ENCODE measurements at regions not wholly inside any gene's neighbourhood (a gene's known extent, or its start where the extent isn't known, plus 50 kb on each side); places are given as distances from the start of the nearest gene placed in this dataset.

DNA sequence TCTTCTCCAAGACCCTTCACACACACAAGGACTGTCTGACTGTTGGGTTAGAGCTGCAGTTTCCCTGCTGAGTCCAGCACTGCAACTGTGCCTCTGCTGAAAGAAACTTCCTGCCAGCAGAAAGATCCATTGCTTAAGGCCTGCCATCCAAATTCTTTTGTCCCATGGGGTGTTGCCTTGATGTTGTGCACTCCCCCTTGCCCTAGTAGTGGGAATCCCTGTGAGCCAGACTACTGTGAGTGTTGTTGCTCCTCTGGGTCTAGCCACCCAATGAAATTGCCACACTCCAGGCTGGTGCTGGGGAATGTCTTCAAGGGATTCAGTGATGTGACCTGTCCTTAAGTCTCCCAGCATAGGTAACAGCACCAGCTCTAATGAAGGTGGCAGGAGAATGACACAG, 166.6 kb upstream of the PDE3A start:
- no peak for DNase-seq
- no peaks in the 10 kb centered on the region for H3K4me1 Mint-ChIP-seq
- no peak overlapping the region for H3K27ac Mint-ChIP-seq
- H3K27me3 Mint-ChIP-seq, result no peaks in the 10 kb centered on the region
- H3K36me3 Mint-ChIP-seq (ENCODE audit: low read depth), result no peaks in the 10 kb centered on the region
- H3K4me3 Mint-ChIP-seq, result no peak overlapping the region
- intact Hi-C loops (cut with micrococcal nuclease), result no loop called here
- H3K9me3 Mint-ChIP-seq, result peaks cover 4% of the 10 kb centered on the region

DNA sequence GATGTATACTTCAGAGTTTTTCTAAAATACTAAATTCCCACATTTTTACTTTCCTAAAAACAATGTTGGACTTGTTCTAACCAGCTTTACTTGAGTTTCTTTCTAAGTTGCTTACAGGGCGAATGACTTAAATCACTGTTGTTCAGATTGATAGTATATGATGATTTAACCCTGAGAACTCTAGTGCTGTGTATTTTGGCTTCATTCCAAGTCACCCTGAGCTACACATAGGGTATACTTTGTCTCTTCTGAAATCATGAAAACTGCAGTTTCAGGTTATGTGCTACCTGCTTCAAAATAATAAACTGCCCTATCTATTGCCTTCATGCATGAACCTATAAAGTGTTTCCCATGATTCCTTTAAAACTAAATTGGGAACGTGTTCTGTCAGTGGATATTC, 162.5 kb upstream of the PDE3A start:
- DNase-seq, result no peak
- no peaks in the 10 kb centered on the region for H3K4me1 Mint-ChIP-seq
- intact Hi-C loops (cut with micrococcal nuclease), result no loop called here
- H3K4me3 Mint-ChIP-seq, result no peak overlapping the region
- H3K36me3 Mint-ChIP-seq (ENCODE audit: low read depth), result no peaks in the 10 kb centered on the region
- no peak overlapping the region for H3K27ac Mint-ChIP-seq
- no peaks in the 10 kb centered on the region for H3K27me3 Mint-ChIP-seq
- H3K9me3 Mint-ChIP-seq, result no peaks in the 10 kb centered on the region

DNA sequence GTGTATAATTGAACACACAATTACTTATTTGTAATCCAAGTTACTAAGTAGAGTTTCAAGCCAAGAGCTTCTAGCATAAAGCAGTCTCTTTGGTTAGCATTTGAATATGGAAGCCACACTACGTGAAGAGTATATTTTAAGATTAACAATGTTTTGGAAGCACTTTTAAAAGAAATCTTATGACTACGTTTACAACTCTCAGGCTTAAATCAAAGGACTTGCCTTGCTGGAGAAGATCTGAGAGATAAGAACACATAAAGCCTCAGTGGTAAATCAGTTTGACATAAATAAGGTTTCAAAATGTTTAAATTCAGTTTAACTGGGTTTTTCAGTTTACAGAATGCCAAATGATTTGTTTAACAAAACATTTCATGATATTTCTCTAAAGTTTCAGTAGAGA, 161.9 kb upstream of the PDE3A start:
- H3K27me3 Mint-ChIP-seq, result no peaks in the 10 kb centered on the region
- no peak overlapping the region for H3K4me3 Mint-ChIP-seq
- no peaks in the 10 kb centered on the region for H3K4me1 Mint-ChIP-seq
- no peak for DNase-seq
- no peaks in the 10 kb centered on the region for H3K9me3 Mint-ChIP-seq
- H3K27ac Mint-ChIP-seq, result no peak overlapping the region
- H3K36me3 Mint-ChIP-seq (ENCODE audit: low read depth), result no peaks in the 10 kb centered on the region
- intact Hi-C loops (cut with micrococcal nuclease), result no loop called here

DNA sequence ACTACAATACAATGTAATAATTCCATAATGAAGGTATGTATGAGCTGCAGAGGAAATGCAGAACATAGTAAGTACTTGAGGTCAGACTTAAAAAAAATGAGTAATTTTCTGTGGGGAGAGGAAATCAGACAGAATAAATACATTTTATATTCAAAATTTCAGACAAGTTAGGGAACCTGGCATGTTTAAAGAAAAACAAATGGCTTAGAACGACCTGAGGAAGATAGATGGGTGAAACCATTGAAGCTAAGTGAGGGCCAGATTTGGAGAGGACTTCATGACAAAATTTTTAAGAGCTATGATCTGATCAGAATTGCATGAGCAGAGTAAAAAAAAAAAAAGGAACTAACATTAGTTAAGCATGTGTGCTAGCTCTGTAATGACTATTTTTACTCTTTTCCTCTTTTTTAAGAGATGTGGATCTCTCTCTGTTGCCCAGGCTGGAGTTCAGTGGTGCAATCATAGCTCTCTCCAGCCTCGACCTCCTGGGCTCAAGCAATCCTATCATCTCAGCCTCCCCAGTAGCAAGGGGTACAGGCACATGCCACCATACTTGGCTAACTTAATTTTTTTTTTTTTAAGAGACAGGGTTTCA, 157.6 kb upstream of the PDE3A start:
- no peak overlapping the region for H3K4me3 Mint-ChIP-seq
- H3K27ac Mint-ChIP-seq, result no peak overlapping the region
- H3K27me3 Mint-ChIP-seq, result no peaks in the 10 kb centered on the region

DNA sequence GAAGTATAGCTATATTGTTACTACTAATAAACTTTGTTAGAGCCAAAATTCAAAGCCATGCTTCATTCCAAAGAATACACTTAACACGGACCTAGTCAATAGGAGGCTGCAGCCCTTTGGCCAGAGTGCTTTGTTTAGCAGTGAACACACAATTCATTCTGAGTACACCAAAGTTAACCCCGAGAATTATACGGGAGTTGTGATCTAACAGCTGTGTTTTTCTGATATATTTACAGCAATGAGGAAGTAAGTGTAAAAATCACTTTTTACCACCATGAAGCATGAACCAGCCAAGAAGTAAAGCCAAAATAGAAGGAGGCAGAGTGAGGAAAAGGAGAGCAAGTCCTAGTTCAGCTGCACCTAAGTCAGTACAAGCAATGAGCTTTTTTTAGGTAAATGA, 156.8 kb upstream of the PDE3A start:
- intact Hi-C loops (cut with micrococcal nuclease), result no loop called here
- H3K4me3 Mint-ChIP-seq, result no peak overlapping the region
- H3K27me3 Mint-ChIP-seq, result no peaks in the 10 kb centered on the region
- no peak for DNase-seq
- no peaks in the 10 kb centered on the region for H3K36me3 Mint-ChIP-seq (ENCODE audit: low read depth)
- H3K4me1 Mint-ChIP-seq, result no peaks in the 10 kb centered on the region
- H3K9me3 Mint-ChIP-seq, result no peaks in the 10 kb centered on the region
- H3K27ac Mint-ChIP-seq, result no peak overlapping the region

More for the DNA sequence above, 157.6 kb upstream of the PDE3A start:
- H3K9me3 Mint-ChIP-seq, result no peaks in the 10 kb centered on the region
- intact Hi-C loops (cut with micrococcal nuclease), result no loop called here
- H3K4me1 Mint-ChIP-seq, result no peaks in the 10 kb centered on the region
- no peaks in the 10 kb centered on the region for H3K36me3 Mint-ChIP-seq (ENCODE audit: low read depth)
- DNase-seq, result no peak

DNA sequence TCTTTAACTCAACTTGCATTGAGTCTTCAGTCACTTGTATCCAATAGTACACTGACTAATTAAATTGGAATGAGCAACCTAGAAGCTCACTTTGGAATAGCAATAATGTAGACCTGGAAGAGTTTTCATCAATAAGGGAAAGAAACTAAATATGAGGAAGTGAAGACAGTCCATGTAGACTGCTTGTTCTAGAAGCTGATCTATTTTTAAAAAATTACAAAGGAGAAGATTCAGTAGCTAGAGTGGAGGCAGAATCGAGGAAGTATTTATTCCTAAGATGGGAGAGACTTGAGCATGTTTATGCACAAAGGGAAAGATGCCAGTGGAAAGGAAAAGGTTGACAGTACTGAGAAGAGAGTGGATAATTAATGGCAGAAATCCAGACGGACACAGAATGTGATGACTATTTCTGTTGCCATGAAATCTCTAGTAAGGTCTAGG, 156.3 kb upstream of the PDE3A start:
- H3K4me1 Mint-ChIP-seq, result no peaks in the 10 kb centered on the region
- no peaks in the 10 kb centered on the region for H3K36me3 Mint-ChIP-seq (ENCODE audit: low read depth)
- H3K4me3 Mint-ChIP-seq, result no peak overlapping the region
- H3K27me3 Mint-ChIP-seq, result no peaks in the 10 kb centered on the region
- H3K27ac Mint-ChIP-seq, result no peak overlapping the region
- H3K9me3 Mint-ChIP-seq, result no peaks in the 10 kb centered on the region
- no peak for DNase-seq
- intact Hi-C loops (cut with micrococcal nuclease), result no loop called here

DNA sequence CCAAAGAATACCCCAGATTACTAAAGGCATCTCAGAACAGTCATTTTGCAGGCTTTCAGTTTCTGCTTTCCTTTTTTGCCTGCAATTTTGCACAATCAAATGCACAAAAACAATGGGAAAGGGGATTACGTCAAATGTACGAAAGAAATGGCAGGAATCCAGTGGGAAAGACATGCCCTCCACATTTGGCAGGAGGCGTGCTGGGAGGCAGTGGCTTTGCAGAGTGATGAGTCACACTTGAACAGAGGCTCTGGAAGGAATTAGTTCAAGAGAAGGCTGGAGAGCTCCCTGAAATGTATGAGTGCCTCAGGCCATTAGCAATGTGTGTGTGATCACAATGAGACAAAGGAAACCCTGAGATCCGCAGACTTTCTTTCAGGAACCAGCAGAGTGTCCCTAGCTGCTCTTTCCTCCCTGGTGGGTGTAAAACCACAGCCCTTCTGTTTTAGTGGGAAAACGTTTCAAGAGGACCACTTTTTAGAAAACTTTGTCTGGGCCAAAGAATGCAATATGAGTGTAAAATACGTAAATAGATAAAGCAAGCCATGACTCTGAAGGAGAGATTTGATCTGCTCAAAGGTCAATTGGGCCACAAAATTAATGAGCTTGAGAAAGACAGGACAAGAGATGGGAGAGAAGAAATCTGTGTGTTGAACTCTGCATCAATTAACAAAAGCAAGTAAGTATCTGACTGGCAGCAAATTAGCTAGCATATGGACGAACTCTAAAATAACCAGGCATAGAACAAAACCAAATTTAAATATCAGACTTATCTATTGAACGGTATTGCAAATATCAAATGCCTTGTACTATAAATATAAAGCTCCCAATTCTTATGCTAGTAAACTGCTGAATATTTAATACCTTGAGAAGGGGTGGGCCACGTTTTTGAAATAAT, 155.4 kb upstream of the PDE3A start:
- Mint-ChIP-seq H3K27ac (no peak overlapping the region), H3K27me3 (no peaks in the 10 kb centered on the region), H3K36me3 (ENCODE audit: low read depth) (no peaks in the 10 kb centered on the region), H3K4me3 (no peak overlapping the region), H3K9me3 (no peaks in the 10 kb centered on the region), H3K4me1 (no peaks in the 10 kb centered on the region)
- intact Hi-C loops (cut with micrococcal nuclease), result no loop called here
- no peak for DNase-seq

DNA sequence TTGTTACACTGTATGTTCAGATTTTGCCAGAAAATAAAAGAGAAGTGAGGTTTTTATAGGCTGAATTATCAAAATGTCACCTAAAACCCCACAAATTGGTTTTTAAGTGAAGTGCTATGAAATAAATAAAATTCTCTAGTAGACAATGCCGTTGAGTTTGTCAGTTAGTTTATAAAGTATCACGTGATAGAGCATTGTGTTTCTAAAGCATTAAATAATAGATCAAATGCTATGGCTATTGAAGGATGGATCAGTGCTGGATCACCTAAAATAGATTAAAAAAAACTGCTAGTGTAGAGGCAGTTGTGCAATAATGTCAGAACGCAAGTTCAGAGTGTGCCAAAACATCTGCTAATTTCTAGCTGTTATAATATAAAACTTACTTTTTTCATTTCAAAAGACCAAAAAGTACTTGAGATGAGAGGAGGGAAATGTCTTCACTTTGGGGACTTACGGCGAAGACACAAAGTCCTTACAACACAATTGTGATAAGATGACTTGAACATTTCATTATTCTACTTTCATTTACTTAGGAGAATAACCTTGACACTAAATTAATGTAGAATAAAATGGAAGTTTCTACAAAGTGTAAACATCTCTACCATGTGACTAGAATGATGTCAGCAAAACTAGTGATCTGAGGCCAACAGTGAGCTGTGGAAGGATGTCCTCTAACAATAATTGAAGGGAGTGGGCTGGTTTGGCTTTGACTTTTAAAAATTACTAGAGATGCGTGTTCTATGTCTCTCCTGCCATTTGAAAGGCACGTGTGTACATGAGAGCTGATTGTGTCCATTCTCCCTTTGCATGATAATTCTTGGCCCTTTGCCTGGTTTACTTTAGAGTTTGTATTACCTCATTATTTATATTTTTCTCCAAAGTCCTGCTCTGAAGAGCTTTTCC, 154.4 kb upstream of the PDE3A start:
- Mint-ChIP-seq H3K4me1 (no peaks in the 10 kb centered on the region), H3K27ac (no peak overlapping the region), H3K4me3 (no peak overlapping the region), H3K36me3 (ENCODE audit: low read depth) (no peaks in the 10 kb centered on the region), H3K9me3 (no peaks in the 10 kb centered on the region), H3K27me3 (no peaks in the 10 kb centered on the region)
- intact Hi-C loops (cut with micrococcal nuclease), result no loop called here
- no peak for DNase-seq

DNA sequence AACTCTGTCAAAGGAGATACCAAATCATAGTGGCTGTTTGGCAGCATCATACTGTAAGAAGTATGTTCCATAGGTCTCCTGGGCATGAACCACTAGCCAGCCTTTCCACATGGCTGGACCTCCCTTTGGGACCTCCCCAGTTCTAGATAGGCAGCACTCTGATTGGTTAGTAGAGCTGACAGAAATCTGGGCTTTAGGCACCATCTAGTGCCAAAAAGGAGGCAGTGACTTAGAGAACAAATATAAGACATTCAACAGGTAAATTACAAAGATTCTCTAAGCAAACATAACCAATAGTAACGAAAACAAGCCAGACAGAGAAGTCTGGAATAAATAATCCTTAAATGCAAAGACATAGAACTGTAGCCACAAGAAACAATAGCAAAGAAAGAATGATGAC, 148.0 kb upstream of the PDE3A start:
- H3K27ac Mint-ChIP-seq, result no peak overlapping the region
- no peaks in the 10 kb centered on the region for H3K36me3 Mint-ChIP-seq (ENCODE audit: low read depth)
- H3K9me3 Mint-ChIP-seq, result no peaks in the 10 kb centered on the region
- no peaks in the 10 kb centered on the region for H3K27me3 Mint-ChIP-seq
- no peak overlapping the region for H3K4me3 Mint-ChIP-seq
- no peak for DNase-seq
- H3K4me1 Mint-ChIP-seq, result no peaks in the 10 kb centered on the region
- intact Hi-C loops (cut with micrococcal nuclease), result no loop called here

DNA sequence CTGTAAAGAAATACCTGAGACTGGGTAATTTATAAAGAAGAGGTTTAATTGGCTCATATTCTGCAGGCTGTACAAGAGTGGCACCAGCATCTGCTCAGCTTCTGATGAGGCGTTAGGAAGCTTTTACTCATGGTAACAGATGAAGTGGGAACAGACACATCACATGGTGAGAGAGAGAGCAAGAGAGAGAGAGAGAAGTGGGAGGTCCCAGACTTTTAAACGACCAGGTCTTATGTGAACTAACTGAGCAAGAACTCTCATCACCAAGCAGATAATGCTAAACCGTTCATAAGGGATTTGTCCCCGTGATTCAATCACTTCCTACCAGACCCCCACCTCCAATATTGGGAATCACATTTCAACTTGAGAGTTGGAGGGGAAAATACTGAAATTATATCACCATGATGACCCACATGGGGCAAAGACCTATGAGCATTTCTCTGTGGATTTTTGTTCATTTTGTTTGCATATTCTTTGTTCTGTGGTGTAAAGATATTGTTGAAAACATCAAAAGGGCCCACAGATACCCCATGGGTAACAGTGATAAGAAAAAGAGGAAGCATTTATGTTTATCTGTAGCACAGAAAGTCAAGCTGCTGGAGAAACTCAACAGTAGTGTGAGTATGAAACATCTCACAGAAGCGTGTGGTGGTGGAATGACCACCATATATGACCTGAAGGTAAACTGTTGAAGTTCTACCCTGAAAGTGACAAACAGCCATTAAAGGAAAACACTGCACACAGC, 135.2 kb upstream of the PDE3A start:
- H3K27ac Mint-ChIP-seq, result no peak overlapping the region
- H3K4me1 Mint-ChIP-seq, result no peaks in the 10 kb centered on the region
- H3K4me3 Mint-ChIP-seq, result no peak overlapping the region
- intact Hi-C loops (cut with micrococcal nuclease), result no loop called here
- peaks cover 11% of the 10 kb centered on the region for H3K9me3 Mint-ChIP-seq
- DNase-seq, result no peak
- H3K27me3 Mint-ChIP-seq, result no peaks in the 10 kb centered on the region
- H3K36me3 Mint-ChIP-seq (ENCODE audit: low read depth), result no peaks in the 10 kb centered on the region

DNA sequence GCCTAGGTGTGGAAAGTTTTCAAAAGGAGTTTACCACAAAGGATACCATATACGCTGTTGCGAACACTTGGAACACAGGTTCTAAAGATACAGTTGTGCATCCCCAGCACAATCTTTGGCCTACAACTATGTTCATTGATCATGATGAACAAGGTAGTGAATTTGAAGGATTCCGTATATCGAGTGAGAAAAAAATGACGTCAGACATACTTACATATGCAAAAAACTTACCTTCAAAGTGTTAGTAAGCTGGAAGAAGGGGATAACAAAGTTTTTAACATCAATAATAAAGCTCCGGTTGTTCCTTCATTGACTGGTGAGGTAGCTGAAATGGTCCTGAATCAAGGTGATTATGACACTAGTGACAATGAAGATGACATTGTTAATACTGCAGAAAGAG, 133.9 kb upstream of the PDE3A start:
- DNase-seq, result no peak
- H3K36me3 Mint-ChIP-seq (ENCODE audit: low read depth), result no peaks in the 10 kb centered on the region
- intact Hi-C loops (cut with micrococcal nuclease), result no loop called here
- peaks cover 15% of the 10 kb centered on the region for H3K9me3 Mint-ChIP-seq
- no peaks in the 10 kb centered on the region for H3K27me3 Mint-ChIP-seq
- H3K4me3 Mint-ChIP-seq, result no peak overlapping the region
- H3K27ac Mint-ChIP-seq, result no peak overlapping the region
- H3K4me1 Mint-ChIP-seq, result no peaks in the 10 kb centered on the region

DNA sequence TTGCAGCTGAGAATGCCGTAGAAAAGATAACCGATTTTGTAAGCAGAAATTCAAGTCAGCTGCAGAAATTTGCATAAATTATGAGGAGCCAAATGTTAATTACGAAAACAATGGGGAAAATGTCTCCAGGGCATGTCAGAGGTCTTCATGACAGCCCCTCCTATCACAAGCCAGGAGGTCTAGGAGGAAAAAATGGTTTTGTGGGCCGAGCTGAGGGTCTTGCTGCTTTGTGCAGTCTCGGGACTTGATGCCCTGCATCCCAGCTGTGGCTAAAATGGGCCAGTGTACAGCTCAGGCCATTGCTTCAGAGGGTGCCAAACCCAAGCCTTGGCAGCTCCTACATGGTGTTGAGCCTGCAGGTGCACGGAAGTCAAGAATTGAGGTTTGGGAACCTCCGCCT, 131.2 kb upstream of the PDE3A start:
- no peak for DNase-seq
- intact Hi-C loops (cut with micrococcal nuclease), result no loop called here
- no peaks in the 10 kb centered on the region for H3K4me1 Mint-ChIP-seq
- no peaks in the 10 kb centered on the region for H3K36me3 Mint-ChIP-seq (ENCODE audit: low read depth)
- H3K27me3 Mint-ChIP-seq, result no peaks in the 10 kb centered on the region
- no peak overlapping the region for H3K4me3 Mint-ChIP-seq
- no peak overlapping the region for H3K27ac Mint-ChIP-seq
- peaks cover 15% of the 10 kb centered on the region for H3K9me3 Mint-ChIP-seq

DNA sequence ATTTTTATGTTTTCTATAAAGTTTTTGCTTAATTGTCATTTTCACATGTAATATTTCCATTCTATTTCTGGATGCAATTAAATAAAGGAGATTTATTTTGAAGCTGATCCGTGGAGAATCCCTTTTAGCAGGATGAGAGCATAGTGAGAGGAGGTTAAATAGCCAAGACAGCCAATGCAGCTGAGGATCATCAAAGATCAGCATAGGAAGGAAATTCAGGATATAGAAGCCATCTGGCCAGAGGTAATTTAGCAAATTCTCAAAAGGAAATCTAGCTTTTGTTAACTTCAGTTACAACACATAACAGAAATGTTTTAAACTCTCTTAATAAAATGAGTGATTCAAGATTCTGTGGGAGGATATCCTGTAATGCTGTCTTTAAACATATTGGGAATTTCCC, 122.8 kb upstream of the PDE3A start:
- Mint-ChIP-seq H3K9me3 (no peaks in the 10 kb centered on the region), H3K27ac (no peak overlapping the region), H3K4me1 (no peaks in the 10 kb centered on the region), H3K4me3 (no peak overlapping the region), H3K27me3 (no peaks in the 10 kb centered on the region), H3K36me3 (ENCODE audit: low read depth) (no peaks in the 10 kb centered on the region)
- intact Hi-C loops (cut with micrococcal nuclease), result no loop called here
- DNase-seq, result no peak
